Panc1 (cell line): ENCODE measurements at regions not wholly inside any gene's neighbourhood (a gene's known extent, or its start where the extent isn't known, plus 50 kb on each side); places are given as distances from the start of the nearest gene placed in this dataset.
"Not testable (repeated sequence)": the region's sequence is repeated elsewhere in the genome, so short reads cannot be mapped to it uniquely, and the experiment has no call there.

Source experiments
- ATAC-seq: fragments of 200-7000 bp; cut with Tn5 transposase; 2 replicates; pipeline ENCODE4 v1.9.1; 2020; ENCODE audit warnings: mild to moderate bottlenecking, moderate library complexity
- BruUV-seq: library from RNA; stranded (reverse); fragments of 400-500 nt; replicated peaks from 2 replicates; lab custom pipeline; 2021; lab: Mats Ljungman, UMichigan
- CTCF ChIA-PET: fragments of 300-600 bp; sonication (Branson Sonifier 250); formaldehyde crosslinking; loops from one replicate; lab custom pipeline; 2022; ENCODE audit warnings: antibody characterized with exemption; lab: Charles Lee
- POLR2A ChIA-PET: fragments of 300-600 bp; sonication (Branson Sonifier 250); formaldehyde crosslinking; loops from one replicate; lab custom pipeline; 2022; ENCODE audit warnings: antibody characterized with exemption; lab: Charles Lee
- DNase-seq: peaks from one replicate; pipeline ENCODE4 v3.0.0-alpha.2; 2010; ENCODE audit warnings: low read depth, low spot score
- H3K27ac ChIP-seq: 2 replicates; pipeline ENCODE4 v1.5.1; 2011; ENCODE audit warnings: mild to moderate bottlenecking, low read length, inconsistent platforms
- H3K27me3 ChIP-seq: fragments of 200-500 bp; sonication (Bioruptor generic); 2 replicates; pipeline ENCODE4 v1.6.0; 2014; ENCODE audit warnings: low read length, inconsistent platforms; ENCODE audit not compliant: control insufficient read depth, insufficient read depth
- H3K36me3 ChIP-seq: fragments of 200-500 bp; sonication (Bioruptor generic); 2 replicates; pipeline ENCODE4 v1.5.1; 2014; ENCODE audit warnings: inconsistent platforms, mild to moderate bottlenecking, low read length, moderate library complexity; ENCODE audit not compliant: control insufficient read depth, insufficient read depth
- H3K4me1 ChIP-seq: 2 replicates; pipeline ENCODE4 v1.5.1; 2011; ENCODE audit warnings: inconsistent platforms, mild to moderate bottlenecking, low read length, moderate library complexity; ENCODE audit not compliant: control insufficient read depth, insufficient read depth
- H3K4me3 ChIP-seq, 2 experiments: 2 replicates each; pipeline ENCODE4 v1.5.1; 2011 to 2012; ENCODE audit warnings: low read depth in 2 of 2, low read length in 2 of 2, mild to moderate bottlenecking in 2 of 2, inconsistent platforms in 1 of 2, moderate library complexity in 1 of 2
- H3K9me3 ChIP-seq: fragments of 200-500 bp; sonication (Bioruptor generic); 2 replicates; pipeline ENCODE4 v1.5.1; 2014; ENCODE audit warnings: low read depth, mild to moderate bottlenecking, inconsistent platforms, low read length, moderate library complexity; ENCODE audit not compliant: control insufficient read depth, insufficient read depth
- CTCF ChIP-seq: fragments of 450-650 bp; IDR thresholded peaks from 2 replicates; pipeline ENCODE4 v1.5.1; 2017; ENCODE audit warnings: mild to moderate bottlenecking
- POLR2AphosphoS5 ChIP-seq: IDR thresholded peaks from 2 replicates; pipeline ENCODE4 v1.6.1; 2012; ENCODE audit warnings: mild to moderate bottlenecking, low read depth, low read length, moderate library complexity
- REST ChIP-seq, 2 experiments: IDR thresholded peaks; 2 replicates each; pipeline ENCODE4 v1.6.1; 2011 to 2012; ENCODE audit warnings: low read depth in 2 of 2, control low read depth in 1 of 2, low read length in 1 of 2, mild to moderate bottlenecking in 1 of 2, moderate library complexity in 1 of 2; ENCODE audit not compliant: insufficient read depth in 1 of 2
- SIN3A ChIP-seq: IDR thresholded peaks from 2 replicates; pipeline ENCODE4 v1.6.1; 2012; ENCODE audit warnings: low read depth, mild to moderate bottlenecking, low read length, moderate library complexity, borderline replicate concordance; ENCODE audit not compliant: insufficient read depth
- TCF7L2 ChIP-seq: IDR thresholded peaks from 2 replicates; pipeline ENCODE4 v1.6.1; 2011; ENCODE audit warnings: mild to moderate bottlenecking, low read depth, low read length, inconsistent platforms
- in situ Hi-C: cut with HindIII; loops from 2 replicates; pipeline ENCODE4 v1.10.0; 2016; ENCODE audit warnings: low sequenced_read_pairs, low pct_unique_long_range_greater_than_20kb
- intact Hi-C: fragments of 100-400 bp; cut with micrococcal nuclease; formaldehyde crosslinking; loops from one replicate; pipeline ENCODE4 v1.10.0; 2022; ENCODE audit not compliant: unreplicated experiment

DNA sequence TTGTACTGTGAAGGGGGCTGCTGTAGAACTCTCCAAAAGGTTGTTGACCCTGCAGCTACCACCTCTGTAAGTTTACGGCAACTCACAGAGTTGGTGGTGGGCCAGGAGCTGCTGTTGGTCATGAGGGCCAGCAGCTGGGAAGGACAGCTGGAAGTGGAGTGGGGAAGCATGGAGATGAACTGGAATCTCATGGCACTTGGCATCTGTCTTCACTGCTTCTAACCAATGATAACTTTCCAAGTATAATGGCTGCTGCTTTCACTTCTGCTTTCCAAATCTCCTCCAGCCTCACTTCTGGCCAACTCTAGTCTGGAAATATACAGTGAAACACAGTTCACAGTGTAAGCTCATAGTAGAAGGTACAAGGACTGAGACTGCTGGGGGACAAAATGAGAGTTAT is 126.5 kb upstream of the INTU start:
- POLR2A ChIA-PET, result no interaction called here
- in situ Hi-C loops, result no loop called here
- no peaks in the 10 kb centered on the region for H3K27me3 ChIP-seq
- no peaks in the 10 kb centered on the region for H3K9me3 ChIP-seq
- H3K36me3 ChIP-seq, result no peaks in the 10 kb centered on the region
- TF ChIP-seq TCF7L2, result no peak
- no peak for TF ChIP-seq POLR2AphosphoS5
- no peak for TF ChIP-seq SIN3A
- TF ChIP-seq CTCF, result no peak
- TF ChIP-seq REST (IDR thresholded peaks at IDR 0.05; ENCODE audit: insufficient read depth in 1 of 2, low read depth in 2 of 2, low read length in 1 of 2), result no peak
- no peak overlapping the region for H3K27ac ChIP-seq
- CTCF ChIA-PET, result no interaction called here
- intact Hi-C loops, result no loop called here
- no peak overlapping the region for H3K4me3 ChIP-seq
- no peak for ATAC-seq
- DNase-seq, result no peak
- BruUV-seq, result no TSS peak
- H3K4me1 ChIP-seq, result no peaks in the 10 kb centered on the region

DNA sequence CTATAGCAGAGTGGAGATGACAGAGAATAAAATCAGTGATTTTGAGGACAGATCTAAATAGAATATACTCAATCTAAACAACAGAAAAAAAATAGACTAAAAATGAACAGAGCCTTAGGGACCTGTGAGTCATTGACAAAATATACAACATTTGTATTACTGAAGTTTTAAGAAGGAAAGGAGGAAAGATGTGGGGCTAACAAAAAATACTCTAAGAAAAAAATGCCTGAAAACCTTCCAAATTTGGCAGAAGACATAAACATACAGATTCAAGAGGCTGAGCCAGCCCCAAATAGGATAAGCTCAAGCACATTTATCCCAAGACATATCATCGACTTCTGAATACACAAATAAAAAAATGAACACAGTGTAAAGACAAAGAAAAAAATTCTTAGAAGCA is 123.6 kb upstream of the INTU start:
- CTCF ChIA-PET, result no interaction called here
- Histone ChIP-seq H3K4me1 (no peaks in the 10 kb centered on the region), H3K9me3 (no peaks in the 10 kb centered on the region), H3K36me3 (no peaks in the 10 kb centered on the region), H3K4me3 (no peak overlapping the region), H3K27me3 (no peaks in the 10 kb centered on the region), H3K27ac (no peak overlapping the region)
- no TSS peak for BruUV-seq
- no peak for DNase-seq
- intact Hi-C loops, result no loop called here
- no peak for ATAC-seq
- POLR2A ChIA-PET, result no interaction called here
- TF ChIP-seq REST (IDR thresholded peaks at IDR 0.05; ENCODE audit: insufficient read depth in 1 of 2, low read depth in 2 of 2, low read length in 1 of 2), result no peak
- no peak for TF ChIP-seq TCF7L2
- TF ChIP-seq POLR2AphosphoS5, result no peak
- no peak for TF ChIP-seq SIN3A
- no peak for TF ChIP-seq CTCF
- in situ Hi-C loops, result no loop called here

DNA sequence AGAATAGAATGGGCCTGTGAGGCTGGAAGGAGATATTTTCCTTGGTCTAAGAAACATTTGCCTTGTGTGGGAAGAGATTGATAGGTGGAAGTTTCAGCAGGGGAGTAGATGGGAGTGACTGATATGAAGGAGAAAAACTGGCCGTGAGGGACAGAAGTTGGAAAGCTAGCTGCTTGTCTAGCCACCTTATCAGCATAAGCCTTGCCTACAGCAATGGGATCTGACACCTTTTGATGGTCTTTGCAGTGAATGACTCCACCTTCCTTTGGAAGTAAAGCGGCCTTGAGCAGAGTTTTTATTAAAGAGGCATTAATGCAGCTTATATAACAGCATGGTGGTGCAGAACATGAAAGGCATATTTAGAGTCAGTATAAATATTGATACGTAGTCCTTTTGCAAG is 120.1 kb upstream of the INTU start:
- H3K4me3 ChIP-seq, H3K36me3 ChIP-seq, intact Hi-C loops, BruUV-seq, POLR2A ChIA-PET, in situ Hi-C loops, DNase-seq, CTCF ChIA-PET, H3K9me3 ChIP-seq, H3K4me1 ChIP-seq, ATAC-seq, H3K27me3 ChIP-seq, H3K27ac ChIP-seq: not testable (repeated sequence)

GRCh38 chr4:127515259-127515658 is 117.5 kb upstream of the INTU start:
- in situ Hi-C loops, H3K36me3 ChIP-seq, H3K4me1 ChIP-seq, POLR2A ChIA-PET, H3K27me3 ChIP-seq, BruUV-seq, ATAC-seq, H3K27ac ChIP-seq, H3K4me3 ChIP-seq, CTCF ChIA-PET, DNase-seq, intact Hi-C loops, H3K9me3 ChIP-seq: not testable (repeated sequence)
